ENCODE measurements at regions not wholly inside any gene's neighbourhood (a gene's known extent, or its start where the extent isn't known, plus 50 kb on each side); places are given as distances from the start of the nearest gene placed in this dataset.
"Not testable (repeated sequence)": the region's sequence is repeated elsewhere in the genome, so short reads cannot be mapped to it uniquely, and the experiment has no call there.

GRCh38 chr4:127217586-127218229, 415.0 kb upstream of the INTU start:
- DNase-seq (ENCODE audit: low spot score) = no peak

DNA sequence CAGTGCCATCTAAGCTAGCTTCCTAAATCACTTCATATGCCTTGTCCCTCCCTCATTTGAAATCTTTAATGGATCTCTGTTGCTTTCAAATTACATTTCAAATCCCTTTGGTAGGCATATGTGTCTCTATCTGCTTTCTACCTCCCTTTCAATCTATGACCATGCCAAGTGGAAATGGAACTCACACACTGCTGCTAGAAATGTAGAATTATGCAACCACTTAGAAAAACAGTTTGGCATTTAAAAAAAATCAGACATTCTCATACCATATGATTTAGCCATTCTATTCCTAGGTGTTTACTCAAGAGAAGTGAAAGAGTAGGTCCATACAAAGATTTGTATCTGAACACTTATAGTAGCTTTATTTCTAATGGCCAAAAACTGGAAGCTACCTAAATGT, 413.5 kb upstream of the INTU start:
- DNase-seq (ENCODE audit: low spot score) = no peak

GRCh38 chr4:127224556-127224955, 408.2 kb upstream of the INTU start:
- DNase-seq (ENCODE audit: low spot score) = no peak

GRCh38 chr4:127229855-127230608, 402.7 kb upstream of the INTU start:
- no peak for DNase-seq (ENCODE audit: low spot score)

GRCh38 chr4:127236889-127237288, 395.9 kb upstream of the INTU start:
- DNase-seq (ENCODE audit: low spot score) = no peak

DNA sequence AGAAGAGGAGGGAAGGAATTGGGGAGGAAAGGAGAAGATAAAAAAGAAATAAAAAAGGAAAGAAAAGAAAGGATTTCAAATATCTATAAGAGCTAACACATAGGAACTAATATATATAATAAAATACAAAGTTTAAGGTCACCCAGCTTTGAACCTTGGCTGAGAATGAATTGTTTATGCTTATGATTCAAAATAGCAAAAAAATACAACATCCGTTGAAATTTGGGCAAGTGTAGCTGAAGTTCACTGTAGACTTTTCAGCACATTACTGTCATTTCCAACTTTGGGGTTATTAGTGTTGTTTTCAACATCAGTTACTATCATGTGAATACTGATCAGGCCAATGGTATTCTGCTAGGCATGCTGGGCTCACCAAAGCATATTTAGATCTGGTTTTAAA, 395.2 kb upstream of the INTU start:
- no peak for DNase-seq (ENCODE audit: low spot score)

GRCh38 chr4:127238956-127239475, 393.7 kb upstream of the INTU start:
- no peak for DNase-seq (ENCODE audit: low spot score)

GRCh38 chr4:127239902-127240763, 392.6 kb upstream of the INTU start:
- no peak for DNase-seq (ENCODE audit: low spot score)

GRCh38 chr4:127240764-127241105, 392.0 kb upstream of the INTU start:
- no peak for DNase-seq (ENCODE audit: low spot score)

DNA sequence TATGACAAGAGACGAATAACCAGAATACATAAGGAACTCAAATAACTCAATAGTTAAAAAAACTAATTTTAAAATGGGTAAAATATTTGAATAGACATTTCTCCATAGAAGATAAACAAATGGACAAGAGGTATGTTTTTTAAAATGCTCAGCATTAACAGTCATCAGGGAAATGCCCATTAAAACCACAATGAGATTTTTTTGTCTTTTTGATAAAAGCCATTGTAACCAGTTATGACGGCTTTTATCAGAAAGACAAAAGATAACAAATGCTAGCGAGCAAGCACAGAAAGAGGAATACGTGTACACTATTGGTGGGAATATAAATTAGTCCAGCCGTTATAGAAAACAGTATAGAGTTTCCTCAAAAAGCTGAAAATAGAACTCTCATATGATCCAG, 388.2 kb upstream of the INTU start:
- DNase-seq (ENCODE audit: low spot score) = no peak

DNA sequence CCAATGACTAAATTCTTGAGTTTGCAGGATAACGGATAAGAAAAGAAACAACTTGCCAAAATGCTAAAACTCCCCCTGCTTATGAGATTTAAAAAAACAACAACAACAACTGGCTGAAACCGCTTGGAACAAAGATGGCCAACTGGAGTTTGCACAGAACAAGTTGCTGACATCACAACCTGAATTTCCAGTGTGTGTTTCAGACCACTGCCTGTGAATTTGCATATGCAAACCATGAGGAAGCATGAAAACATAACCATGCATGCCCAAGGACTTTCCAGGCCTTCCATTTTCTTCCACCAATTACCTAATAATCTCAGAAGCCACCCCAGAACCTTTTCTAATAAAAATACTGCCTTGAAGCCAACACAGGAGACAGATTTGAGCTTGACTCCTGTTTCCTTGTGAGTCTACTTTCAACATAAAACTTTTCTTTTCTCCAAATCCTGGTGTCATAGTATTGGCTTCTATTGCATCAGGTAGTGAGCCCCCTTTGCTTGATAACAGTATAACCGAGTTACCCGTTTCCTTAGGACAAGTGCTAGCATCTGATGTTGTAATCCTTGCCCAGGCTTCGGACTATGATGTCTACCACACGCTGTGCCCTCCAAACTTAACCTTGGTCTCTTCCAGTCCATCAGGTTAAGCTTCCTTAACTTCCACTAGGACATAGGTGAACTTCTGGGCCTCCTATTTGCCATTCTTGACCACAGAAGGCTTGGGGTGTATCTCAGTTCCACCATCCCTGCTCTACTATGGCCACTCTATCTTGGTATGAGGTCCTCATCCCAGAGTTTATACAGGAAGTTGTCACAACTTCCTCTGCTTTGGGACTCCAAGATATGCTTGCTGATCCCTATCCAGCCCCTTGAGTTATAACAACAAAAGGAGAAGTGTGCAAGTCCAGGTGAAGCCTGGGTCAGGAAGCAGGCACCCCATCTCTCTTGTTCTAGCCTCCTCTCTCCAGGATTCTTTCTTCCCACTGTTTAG, 385.5 kb upstream of the INTU start:
- no peak for DNase-seq (ENCODE audit: low spot score)

DNA sequence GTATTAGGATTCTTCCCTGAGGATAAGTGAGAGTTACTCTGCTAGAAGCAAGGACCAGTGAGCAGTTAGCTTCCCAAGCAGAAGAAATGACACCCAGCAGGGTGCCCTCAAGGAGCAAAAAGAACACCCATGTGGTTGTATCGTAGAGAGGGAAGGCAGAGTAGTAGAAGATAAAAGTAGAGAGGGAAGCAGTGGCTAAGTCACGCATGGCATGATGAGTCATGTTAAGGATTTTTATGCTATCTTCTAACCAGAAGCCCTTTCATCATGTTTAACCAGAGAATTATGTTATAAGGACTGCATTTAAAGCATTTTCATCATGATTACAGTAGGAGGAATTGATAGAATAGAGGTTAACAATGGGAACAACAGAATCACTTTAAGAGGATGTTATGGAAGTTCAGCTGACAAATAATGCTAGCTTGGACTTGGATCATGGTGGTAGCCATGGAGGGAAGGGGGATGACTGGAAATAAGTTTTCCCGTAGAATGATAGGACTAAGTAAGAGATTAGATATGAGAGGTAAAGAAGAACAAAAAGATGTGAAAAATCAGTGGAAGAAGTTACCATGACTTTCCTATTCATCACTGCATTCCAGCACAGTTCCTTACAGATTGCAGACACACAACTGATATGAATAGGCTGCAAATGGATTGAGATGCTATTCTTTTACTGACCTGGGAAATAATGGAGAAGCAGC, 383.5 kb upstream of the INTU start:
- DNase-seq (ENCODE audit: low spot score) = no peak

DNA sequence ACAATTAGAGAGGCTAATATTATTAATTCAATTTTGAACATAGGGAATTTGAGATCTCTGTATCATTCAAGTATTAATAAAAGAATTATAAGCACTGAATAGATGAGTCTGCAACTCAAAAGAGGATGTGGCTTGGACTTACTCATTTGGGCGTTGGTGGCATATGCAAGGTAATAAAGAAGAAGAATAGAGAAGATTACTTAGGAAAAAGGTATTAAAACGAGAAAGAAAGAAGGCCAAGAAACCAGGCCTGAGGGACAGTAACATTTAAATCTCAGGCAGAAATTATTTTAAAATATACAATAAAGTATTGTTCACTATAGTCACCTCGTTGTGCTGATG, 383.0 kb upstream of the INTU start:
- no peak for DNase-seq (ENCODE audit: low spot score)

- DNase-seq (ENCODE audit: low spot score) = no peak
Observed at GRCh38 chr4:127250577-127250976, 382.2 kb upstream of the INTU start.

DNA sequence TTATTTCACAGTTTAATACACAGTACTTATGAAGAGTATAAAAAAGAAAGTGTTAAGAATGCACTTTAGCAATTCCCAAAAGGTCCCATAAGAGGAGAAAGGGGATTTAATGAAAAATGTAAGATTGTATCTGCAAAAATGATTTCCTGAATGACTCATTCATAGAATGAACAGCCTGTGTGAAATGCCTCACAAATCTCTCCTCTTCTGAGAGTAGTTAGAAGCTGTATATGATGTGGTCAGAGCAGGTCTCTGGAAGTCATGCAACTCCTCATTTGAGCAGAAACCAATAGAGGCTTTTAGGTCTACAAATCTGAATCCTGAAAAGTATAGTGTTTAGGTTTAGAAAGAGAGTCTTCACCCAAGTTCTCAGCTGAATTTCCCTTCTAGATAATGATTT, 381.3 kb upstream of the INTU start:
- DNase-seq (ENCODE audit: low spot score) = no peak

- DNase-seq (ENCODE audit: low spot score) = no peak
Observed at GRCh38 chr4:127256500-127256899, 376.3 kb upstream of the INTU start.

GRCh38 chr4:127261476-127261875, 371.3 kb upstream of the INTU start:
- no peak for DNase-seq (ENCODE audit: low spot score)

DNA sequence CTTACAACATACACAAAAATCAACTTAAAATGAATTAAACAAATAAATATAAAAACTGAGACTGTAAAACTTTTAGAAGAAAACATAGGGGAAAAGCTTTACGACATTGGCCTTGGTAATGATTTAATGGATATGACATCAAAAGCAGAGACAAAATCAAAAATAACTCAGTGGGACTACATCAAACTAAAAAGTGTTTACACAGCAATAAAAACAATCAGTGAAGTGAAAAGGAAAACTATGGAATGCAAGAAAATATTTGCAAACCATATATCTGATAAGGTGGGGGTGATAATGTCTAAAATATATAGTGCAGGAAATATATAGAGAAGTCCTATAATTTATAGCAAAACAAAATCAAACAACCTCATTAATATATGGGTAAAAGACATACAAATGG, 364.4 kb upstream of the INTU start:
- no peak for DNase-seq (ENCODE audit: low spot score)

GRCh38 chr4:127277023-127277422, 355.7 kb upstream of the INTU start:
- not testable (repeated sequence) for DNase-seq (ENCODE audit: low spot score)

GRCh38 chr4:127284236-127284635, 348.5 kb upstream of the INTU start:
- no peak for DNase-seq (ENCODE audit: low spot score)

DNA sequence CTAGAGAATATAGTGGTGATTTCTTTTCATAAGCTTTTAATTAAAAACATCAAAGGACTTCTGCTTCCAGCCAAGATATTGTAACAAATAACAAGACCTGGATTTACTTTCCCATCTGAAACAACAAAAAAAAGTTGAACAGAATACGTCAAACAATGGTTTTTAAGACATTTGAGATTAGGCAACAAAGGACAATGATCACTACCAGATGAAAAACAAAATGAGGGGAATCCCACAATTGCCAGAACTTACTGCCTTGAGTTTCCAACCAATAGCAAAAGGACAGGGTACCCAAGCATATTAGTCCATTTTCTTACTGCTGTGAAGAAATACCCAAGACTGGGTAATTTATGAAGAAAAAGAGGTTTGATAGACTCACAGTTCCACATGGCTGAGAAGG, 341.4 kb upstream of the INTU start:
- no peak for DNase-seq (ENCODE audit: low spot score)
